Ishikawa (cell line): ENCODE measurements at regions not wholly inside any gene's neighbourhood (a gene's known extent, or its start where the extent isn't known, plus 50 kb on each side); places are given as distances from the start of the nearest gene placed in this dataset.

Experiments used
- CEBPB ChIP-seq: IDR thresholded peaks from 2 replicates; pipeline ENCODE4 v1.6.1; 2012
- CREB1 ChIP-seq: IDR thresholded peaks from 2 replicates; pipeline ENCODE4 v1.6.1; 2012; ENCODE audit warnings: low read depth
- EGR1 ChIP-seq: IDR thresholded peaks from 2 replicates; pipeline ENCODE4 v1.6.1; 2012
- EP300 ChIP-seq: IDR thresholded peaks from 2 replicates; pipeline ENCODE4 v1.6.1; 2012; ENCODE audit warnings: borderline replicate concordance
- FOXM1 ChIP-seq: IDR thresholded peaks from 2 replicates; pipeline ENCODE4 v1.6.1; 2012; ENCODE audit warnings: low read depth, borderline replicate concordance
- NFIC ChIP-seq: IDR thresholded peaks from 2 replicates; pipeline ENCODE4 v1.6.1; 2012
- RAD21 ChIP-seq: IDR thresholded peaks from 2 replicates; pipeline ENCODE4 v1.6.1; 2012; ENCODE audit warnings: low read depth
- REST ChIP-seq: IDR thresholded peaks from 2 replicates; pipeline ENCODE4 v1.6.1; 2012; ENCODE audit warnings: low read depth, mild to moderate bottlenecking
- TAF1 ChIP-seq: IDR thresholded peaks from 2 replicates; pipeline ENCODE4 v1.6.1; 2012; ENCODE audit warnings: low read depth, mild to moderate bottlenecking
- TCF12 ChIP-seq: IDR thresholded peaks from 2 replicates; pipeline ENCODE4 v1.6.1; 2012; ENCODE audit warnings: low read depth
- TEAD4 ChIP-seq: IDR thresholded peaks from 2 replicates; pipeline ENCODE4 v1.6.1; 2012
- USF1 ChIP-seq: IDR thresholded peaks from 2 replicates; pipeline ENCODE4 v1.6.1; 2012
- YY1 ChIP-seq: IDR thresholded peaks from 2 replicates; pipeline ENCODE4 v1.6.1; 2012; ENCODE audit warnings: low read depth
- ZBTB7A ChIP-seq: IDR thresholded peaks from 2 replicates; pipeline ENCODE4 v1.6.1; 2012; ENCODE audit warnings: low read depth
- TF ChIP-seq, protein P1 (sequence below): IDR thresholded peaks from 2 replicates; pipeline ENCODE4 v1.6.1; 2012

DNA sequence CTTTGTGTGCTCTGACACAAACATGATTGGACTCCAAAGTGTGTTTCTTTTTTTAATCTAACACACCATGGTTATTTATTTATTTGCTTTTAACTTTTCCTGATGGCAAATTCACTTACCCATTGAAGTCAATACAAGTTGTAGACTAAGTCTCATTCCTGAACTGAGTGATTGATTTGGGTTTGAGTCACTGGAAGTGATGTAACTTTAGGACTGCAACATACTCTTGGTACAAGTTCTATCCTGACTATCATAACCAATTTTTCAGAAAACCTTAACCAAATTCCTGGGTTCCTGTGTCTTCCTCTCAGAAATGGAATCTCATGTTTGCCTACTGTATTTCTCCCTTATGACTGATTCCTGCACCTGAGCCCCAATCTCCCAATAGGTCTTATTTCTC is 590.0 kb upstream of the ROBO1 start:
- no peak for TF ChIP-seq TAF1
- TF ChIP-seq, protein P1, sequence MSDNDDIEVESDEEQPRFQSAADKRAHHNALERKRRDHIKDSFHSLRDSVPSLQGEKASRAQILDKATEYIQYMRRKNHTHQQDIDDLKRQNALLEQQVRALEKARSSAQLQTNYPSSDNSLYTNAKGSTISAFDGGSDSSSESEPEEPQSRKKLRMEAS = no peak

GRCh38 chr3:80355144-80355543 is 587.3 kb upstream of the ROBO1 start:
- TF ChIP-seq EP300 = no peak
- no peak for TF ChIP-seq REST
- TF ChIP-seq CEBPB = no peak
- TF ChIP-seq YY1 = no peak
- no peak for TF ChIP-seq CREB1
- no peak for TF ChIP-seq TCF12
- TF ChIP-seq USF1 = no peak
- no peak for TF ChIP-seq NFIC
- TF ChIP-seq TAF1 = no peak
- no peak for TF ChIP-seq TEAD4
- no peak for TF ChIP-seq FOXM1
- TF ChIP-seq ZBTB7A = no peak
- TF ChIP-seq, protein P1 = no peak
- no peak for TF ChIP-seq EGR1
- TF ChIP-seq RAD21 = no peak

- TF ChIP-seq YY1 (no peak), CEBPB (no peak), EGR1 (no peak), ZBTB7A (no peak), FOXM1 (no peak), USF1 (no peak), TEAD4 (no peak), EP300 (no peak)
- TF ChIP-seq, protein P1 = no peak
Measured at GRCh38 chr3:80351201-80351600, 583.4 kb upstream of the ROBO1 start.

DNA sequence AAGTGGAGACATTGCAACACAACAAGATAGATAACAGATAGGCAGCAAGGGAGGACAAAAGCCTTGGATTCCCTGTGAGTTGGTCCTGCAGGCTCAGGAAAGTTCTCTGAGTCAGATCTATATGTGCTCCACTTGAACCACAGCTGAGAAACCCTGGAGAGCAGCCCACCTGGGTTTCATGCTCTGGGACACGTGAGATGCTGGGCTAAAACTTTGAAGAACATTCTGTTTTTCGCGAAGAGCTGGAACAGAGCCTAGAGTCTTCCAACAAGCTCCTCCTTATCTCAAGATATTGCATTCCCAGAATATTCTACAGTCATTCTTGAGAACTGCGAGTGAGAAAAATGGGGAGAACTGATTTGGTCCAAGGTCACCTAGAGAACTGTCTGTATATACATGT is 583.0 kb upstream of the ROBO1 start:
- TF ChIP-seq EP300 (no peak), TAF1 (no peak), FOXM1 (no peak), EGR1 (no peak), RAD21 (no peak), REST (no peak), YY1 (no peak), USF1 (no peak), ZBTB7A (no peak), CEBPB (no peak), TEAD4 (no peak), NFIC (no peak), CREB1 (no peak), TCF12 (no peak)
- TF ChIP-seq, protein P1 = no peak

DNA sequence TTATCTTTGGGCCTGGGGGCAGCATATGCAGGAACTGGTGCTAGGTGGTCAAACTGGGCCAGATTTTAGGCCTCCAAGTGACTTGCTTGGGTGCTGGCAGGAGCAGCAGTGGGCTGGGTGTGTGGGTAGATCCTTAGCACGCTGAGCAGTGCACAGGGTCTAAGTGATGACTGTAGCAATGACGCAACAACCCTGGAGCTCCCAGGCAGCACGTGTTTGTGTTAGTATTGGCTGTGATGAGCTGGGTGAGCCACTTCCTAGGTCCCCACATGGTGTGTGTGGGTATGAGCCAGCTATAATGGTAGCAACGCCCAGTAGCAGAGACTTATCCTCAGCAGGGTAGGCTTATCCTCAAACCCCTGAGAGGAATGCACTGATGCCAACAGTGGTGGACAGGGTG is 570.6 kb upstream of the ROBO1 start:
- TF ChIP-seq EP300 (no peak), USF1 (no peak), REST (no peak), CREB1 (no peak), EGR1 (no peak), TAF1 (no peak), TCF12 (no peak), TEAD4 (no peak), NFIC (no peak), YY1 (no peak), ZBTB7A (no peak), FOXM1 (no peak), RAD21 (no peak), CEBPB (no peak)
- TF ChIP-seq, protein P1 = no peak
